Transverse colon (tissue), 4 donors: ENCODE measurements at regions not wholly inside any gene's neighbourhood (a gene's known extent, or its start where the extent isn't known, plus 50 kb on each side); places are given as distances from the start of the nearest gene placed in this dataset.

Source experiments
- POLR2AphosphoS5 ChIP-seq, 3 donors: sonication (generic); formaldehyde crosslinking; IDR thresholded peaks; one replicate each; pipeline ENCODE4 v1.6.1; 2016; ENCODE audit warnings: antibody characterized with exemption in 3 of 3
- TF ChIP-seq, protein P1 (sequence below), 5 experiments: fragments of 200-600 bp in 3 of 5; fragments of 450-650 bp in 2 of 5; sonication (generic) in 3 of 5; IDR thresholded peaks; 1 replicate in 2 of 5; 2 replicates in 3 of 5; pipeline ENCODE4 v1.5.1; 2016 to 2017; ENCODE audit warnings: antibody characterized with exemption in 5 of 5, inconsistent platforms in 3 of 5, mild to moderate bottlenecking in 2 of 5, moderate library complexity in 1 of 5

DNA sequence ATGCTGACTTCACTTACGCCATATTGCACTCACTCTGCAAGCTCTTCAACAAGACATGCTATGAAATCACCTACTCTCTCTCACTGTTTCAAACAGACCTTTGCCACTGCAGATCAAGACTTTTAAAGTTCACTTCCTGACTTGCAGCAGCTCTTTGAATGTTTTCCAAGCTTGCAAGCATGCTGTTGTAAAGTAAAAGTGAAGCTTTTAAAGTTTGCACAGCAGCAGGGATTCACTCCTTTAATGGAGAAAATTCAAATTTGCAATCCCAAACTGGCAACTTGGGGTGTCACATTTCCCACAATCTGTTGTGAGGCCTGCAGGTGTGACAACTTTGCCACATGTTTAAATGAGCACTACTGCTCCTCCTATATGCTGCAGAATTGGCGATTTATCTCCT lies 270.9 kb downstream of the ALX1 start:
- TF ChIP-seq, protein P1, sequence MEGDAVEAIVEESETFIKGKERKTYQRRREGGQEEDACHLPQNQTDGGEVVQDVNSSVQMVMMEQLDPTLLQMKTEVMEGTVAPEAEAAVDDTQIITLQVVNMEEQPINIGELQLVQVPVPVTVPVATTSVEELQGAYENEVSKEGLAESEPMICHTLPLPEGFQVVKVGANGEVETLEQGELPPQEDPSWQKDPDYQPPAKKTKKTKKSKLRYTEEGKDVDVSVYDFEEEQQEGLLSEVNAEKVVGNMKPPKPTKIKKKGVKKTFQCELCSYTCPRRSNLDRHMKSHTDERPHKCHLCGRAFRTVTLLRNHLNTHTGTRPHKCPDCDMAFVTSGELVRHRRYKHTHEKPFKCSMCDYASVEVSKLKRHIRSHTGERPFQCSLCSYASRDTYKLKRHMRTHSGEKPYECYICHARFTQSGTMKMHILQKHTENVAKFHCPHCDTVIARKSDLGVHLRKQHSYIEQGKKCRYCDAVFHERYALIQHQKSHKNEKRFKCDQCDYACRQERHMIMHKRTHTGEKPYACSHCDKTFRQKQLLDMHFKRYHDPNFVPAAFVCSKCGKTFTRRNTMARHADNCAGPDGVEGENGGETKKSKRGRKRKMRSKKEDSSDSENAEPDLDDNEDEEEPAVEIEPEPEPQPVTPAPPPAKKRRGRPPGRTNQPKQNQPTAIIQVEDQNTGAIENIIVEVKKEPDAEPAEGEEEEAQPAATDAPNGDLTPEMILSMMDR (IDR thresholded peaks at IDR 0.05), result no peak
- TF ChIP-seq POLR2AphosphoS5 (IDR thresholded peaks at IDR 0.05), result no peak
